Erythroblast (primary cell): ENCODE measurements at regions not wholly inside any gene's neighbourhood (a gene's known extent, or its start where the extent isn't known, plus 50 kb on each side); places are given as distances from the start of the nearest gene placed in this dataset.

ENCODE experiments used
- GATA1 ChIP-seq: IDR thresholded peaks from 2 replicates; pipeline ENCODE4 v1.6.1; 2011; ENCODE audit warnings: low read depth, mild to moderate bottlenecking, control low read depth, low read length, moderate library complexity
- POLR2A ChIP-seq: IDR thresholded peaks from 2 replicates; pipeline ENCODE4 v1.6.1; 2011; ENCODE audit warnings: mild to moderate bottlenecking, low read length

- TF ChIP-seq POLR2A (no peak), GATA1 (no peak)
These were observed 183.7 kb upstream of the LMCD1 start for GRCh38 chr3:8317661-8318649.
